Upper lobe of left lung (tissue), 4 donors: ENCODE measurements at regions not wholly inside any gene's neighbourhood (a gene's known extent, or its start where the extent isn't known, plus 50 kb on each side); places are given as distances from the start of the nearest gene placed in this dataset.

Experiments used
- POLR2AphosphoS5 ChIP-seq, 2 donors: sonication (generic); formaldehyde crosslinking; IDR thresholded peaks; one replicate each; pipeline ENCODE4 v1.5.1; 2017; ENCODE audit warnings: antibody characterized with exemption in 2 of 2
- TF ChIP-seq, protein P1 (sequence below), 6 experiments: fragments of 450-650 bp in 4 of 6; fragments of 200-600 bp in 2 of 6; sonication (generic) in 2 of 6; IDR thresholded peaks; one replicate each; pipeline ENCODE4 v1.5.1; 2016 to 2019; ENCODE audit warnings: antibody characterized with exemption in 6 of 6

DNA sequence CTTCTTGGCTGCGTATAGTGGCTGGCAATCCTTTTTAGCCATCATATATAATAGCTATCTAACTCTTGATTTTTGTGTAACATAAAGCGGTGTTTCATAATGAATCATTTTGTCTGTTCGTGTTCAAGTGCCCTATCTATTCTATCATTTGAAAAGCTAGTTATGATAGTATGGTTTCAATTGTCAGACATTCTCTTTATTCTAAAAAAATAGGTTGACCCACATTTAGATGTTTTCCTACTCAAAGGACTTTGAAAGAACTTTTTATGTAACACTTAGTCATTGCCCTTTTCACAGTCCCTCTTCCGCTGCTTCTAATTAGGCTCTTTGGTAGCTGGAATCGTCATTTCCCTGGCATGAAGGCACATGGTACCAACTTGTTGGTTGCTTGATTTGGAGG is 272.2 kb upstream of the B3GALT2 start:
- TF ChIP-seq, protein P1, sequence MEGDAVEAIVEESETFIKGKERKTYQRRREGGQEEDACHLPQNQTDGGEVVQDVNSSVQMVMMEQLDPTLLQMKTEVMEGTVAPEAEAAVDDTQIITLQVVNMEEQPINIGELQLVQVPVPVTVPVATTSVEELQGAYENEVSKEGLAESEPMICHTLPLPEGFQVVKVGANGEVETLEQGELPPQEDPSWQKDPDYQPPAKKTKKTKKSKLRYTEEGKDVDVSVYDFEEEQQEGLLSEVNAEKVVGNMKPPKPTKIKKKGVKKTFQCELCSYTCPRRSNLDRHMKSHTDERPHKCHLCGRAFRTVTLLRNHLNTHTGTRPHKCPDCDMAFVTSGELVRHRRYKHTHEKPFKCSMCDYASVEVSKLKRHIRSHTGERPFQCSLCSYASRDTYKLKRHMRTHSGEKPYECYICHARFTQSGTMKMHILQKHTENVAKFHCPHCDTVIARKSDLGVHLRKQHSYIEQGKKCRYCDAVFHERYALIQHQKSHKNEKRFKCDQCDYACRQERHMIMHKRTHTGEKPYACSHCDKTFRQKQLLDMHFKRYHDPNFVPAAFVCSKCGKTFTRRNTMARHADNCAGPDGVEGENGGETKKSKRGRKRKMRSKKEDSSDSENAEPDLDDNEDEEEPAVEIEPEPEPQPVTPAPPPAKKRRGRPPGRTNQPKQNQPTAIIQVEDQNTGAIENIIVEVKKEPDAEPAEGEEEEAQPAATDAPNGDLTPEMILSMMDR (IDR thresholded peaks at IDR 0.05) = no peak
- TF ChIP-seq POLR2AphosphoS5 (IDR thresholded peaks at IDR 0.05) = no peak
